IMR-90 (cell line): ENCODE measurements at regions not wholly inside any gene's neighbourhood (a gene's known extent, or its start where the extent isn't known, plus 50 kb on each side); places are given as distances from the start of the nearest gene placed in this dataset.

ENCODE experiments used
- ATAC-seq: fragments of 200-7000 bp; cut with Tn5 transposase; 2 replicates; pipeline ENCODE4 v1.9.1; 2020; ENCODE audit warnings: low read depth, mild to moderate bottlenecking, moderate library complexity
- BruUV-seq: library from RNA; stranded (reverse); fragments of 400-500 nt; replicated peaks from 2 replicates; lab custom pipeline; 2021; lab: Mats Ljungman, UMichigan
- CTCF ChIA-PET: fragments of 300-600 bp; formaldehyde crosslinking; extraction: SDS; loops from one replicate; lab custom pipeline; 2021; ENCODE audit warnings: antibody characterized with exemption; lab: Yijun Ruan, JAX
- POLR2A ChIA-PET: fragments of 300-600 bp; sonication (Branson Sonifier 250); formaldehyde crosslinking; loops from one replicate; lab custom pipeline; 2022; ENCODE audit warnings: antibody characterized with exemption; ENCODE audit not compliant: unreplicated experiment; lab: Charles Lee
- DNase-seq: peaks from one replicate; pipeline ENCODE4 v3.0.0; 2013
- H2AFZ ChIP-seq: replicated peaks from 2 replicates; pipeline ENCODE3; 2013; ENCODE audit warnings: low read length, mild to moderate bottlenecking; ENCODE audit not compliant: poor library complexity
- H2AK5ac ChIP-seq: 2 replicates; pipeline ENCODE4 v1.6.1; 2013; ENCODE audit warnings: low read depth, low read length, inconsistent platforms
- H2AK9ac ChIP-seq: replicated peaks from 2 replicates; pipeline ENCODE3; 2013; ENCODE audit warnings: mild to moderate bottlenecking, low read depth, low read length, moderate library complexity; ENCODE audit not compliant: poor library complexity
- H2BK120ac ChIP-seq: 2 replicates; pipeline ENCODE4 v1.6.1; 2013; ENCODE audit warnings: low read depth, low read length, inconsistent platforms
- H2BK15ac ChIP-seq: 3 replicates; pipeline ENCODE4 v1.6.1; 2013; ENCODE audit warnings: low read depth, low read length, inconsistent platforms
- H2BK20ac ChIP-seq: 2 replicates; pipeline ENCODE4 v1.6.1; 2013; ENCODE audit warnings: low read depth, mild to moderate bottlenecking, inconsistent platforms, low read length, moderate library complexity
- H2BK5ac ChIP-seq: 2 replicates; pipeline ENCODE4 v1.6.1; 2013; ENCODE audit warnings: mild to moderate bottlenecking, low read depth, low read length, inconsistent platforms; ENCODE audit not compliant: poor library complexity, severe bottlenecking
- H3K14ac ChIP-seq: replicated peaks from 2 replicates; pipeline ENCODE4 v1.6.1; 2013; ENCODE audit warnings: low read depth, low read length, inconsistent platforms
- H3K18ac ChIP-seq: 2 replicates; pipeline ENCODE4 v1.6.1; 2013; ENCODE audit warnings: low read depth, low read length, control low read depth
- H3K23ac ChIP-seq: 2 replicates; pipeline ENCODE4 v1.6.1; 2013; ENCODE audit warnings: low read depth, low read length, inconsistent platforms
- H3K27ac ChIP-seq: 2 replicates; pipeline ENCODE4 v1.5.1; 2013; ENCODE audit warnings: mild to moderate bottlenecking, control low read depth, low read length; ENCODE audit not compliant: insufficient read depth
- H3K27me3 ChIP-seq: 2 replicates; pipeline ENCODE4 v1.6.1; 2013; ENCODE audit warnings: low read length; ENCODE audit not compliant: control insufficient read depth, insufficient read depth
- H3K36me3 ChIP-seq: 2 replicates; pipeline ENCODE4 v1.6.1; 2013; ENCODE audit warnings: low read length, mixed read lengths; ENCODE audit not compliant: control insufficient read depth, insufficient read depth
- H3K4ac ChIP-seq: 2 replicates; pipeline ENCODE4 v1.6.1; 2013; ENCODE audit warnings: low read depth, low read length, inconsistent platforms
- H3K4me1 ChIP-seq: 2 replicates; pipeline ENCODE4 v1.6.1; 2013; ENCODE audit warnings: low read length, mixed read lengths; ENCODE audit not compliant: control insufficient read depth, insufficient read depth
- H3K4me2 ChIP-seq: 2 replicates; pipeline ENCODE4 v1.6.1; 2013; ENCODE audit warnings: low read depth, mild to moderate bottlenecking, control low read depth, low read length, moderate library complexity
- H3K4me3 ChIP-seq: 2 replicates; pipeline ENCODE4 v1.5.1; 2013; ENCODE audit warnings: low read depth, mild to moderate bottlenecking, control low read depth, low read length, moderate library complexity; ENCODE audit not compliant: insufficient read depth
- H3K56ac ChIP-seq: 2 replicates; pipeline ENCODE4 v1.6.1; 2013; ENCODE audit warnings: low read length, inconsistent platforms; ENCODE audit not compliant: insufficient read depth; ENCODE audit errors: extremely low read depth
- H3K79me1 ChIP-seq, 2 experiments: 2 replicates each; pipeline ENCODE4 v1.6.1; 2013; ENCODE audit warnings: low read length in 2 of 2, inconsistent platforms in 1 of 2, low read depth in 1 of 2
- H3K9ac ChIP-seq: 2 replicates; pipeline ENCODE4 v1.6.1; 2013; ENCODE audit warnings: low read depth, low read length, control low read depth
- H3K9me1 ChIP-seq: 2 replicates; pipeline ENCODE4 v1.6.1; 2013; ENCODE audit warnings: low read length, inconsistent platforms; ENCODE audit not compliant: insufficient read depth
- H3K9me3 ChIP-seq: 2 replicates; pipeline ENCODE4 v1.6.1; 2013; ENCODE audit warnings: low read length; ENCODE audit not compliant: control insufficient read depth, insufficient read depth
- H4K20me1 ChIP-seq: 2 replicates; pipeline ENCODE4 v1.6.1; 2013; ENCODE audit warnings: low read length, inconsistent platforms; ENCODE audit not compliant: insufficient read depth
- H4K5ac ChIP-seq: 2 replicates; pipeline ENCODE4 v1.6.1; 2013; ENCODE audit warnings: mild to moderate bottlenecking, low read depth, low read length, control low read depth
- H4K8ac ChIP-seq, 2 experiments: 2 replicates each; pipeline ENCODE4 v1.6.1; 2013; ENCODE audit warnings: low read depth in 2 of 2, low read length in 2 of 2, control low read depth in 1 of 2, inconsistent platforms in 1 of 2
- H4K91ac ChIP-seq: 2 replicates; pipeline ENCODE4 v1.6.1; 2013; ENCODE audit warnings: low read depth, low read length, inconsistent platforms; ENCODE audit not compliant: insufficient read depth
- BHLHE40 ChIP-seq: fragments of 150-350 bp; IDR thresholded peaks from 2 replicates; pipeline ENCODE4 v1.6.1; 2016; ENCODE audit warnings: mild to moderate bottlenecking, low read depth, low read length
- MAZ ChIP-seq: IDR thresholded peaks from 2 replicates; pipeline ENCODE4 v1.6.1; 2012; ENCODE audit warnings: low read depth, mild to moderate bottlenecking, low read length, improper control_type of control experiment, moderate library complexity, borderline replicate concordance
- NFE2L2 ChIP-seq: fragments of 150-350 bp; IDR thresholded peaks from 2 replicates; pipeline ENCODE4 v1.6.1; 2016; ENCODE audit warnings: low read depth, mild to moderate bottlenecking, low read length
- RAD21 ChIP-seq: IDR thresholded peaks from 2 replicates; pipeline ENCODE4 v1.6.1; 2012; ENCODE audit warnings: low read length, improper control_type of control experiment
- WGBS, 2 experiments: methylation state at CpG; one replicate each; pipeline versions ENCODE4 v1.1.5 to v1.1.7; 2013; ENCODE audit warnings: missing lambda C conversion rate in 2 of 2; ENCODE audit not compliant: insufficient read length in 1 of 2; ENCODE audit errors: extremely low coverage in 2 of 2; 5-methylcytosine and 5-hydroxymethylcytosine counted together
- dilution Hi-C: fragments of 300-500 bp; cut with HindIII; formaldehyde crosslinking; loops from one replicate; pipeline ENCODE4 v1.14.3; 2018; ENCODE audit warnings: low sequenced_read_pairs; ENCODE audit not compliant: unreplicated experiment
- in situ Hi-C: fragments of 300-500 bp; cut with MboI; formaldehyde crosslinking; loops from 3 replicates; pipeline ENCODE4 v1.14.3; 2019; ENCODE audit warnings: low sequenced_read_pairs, inconsistent platforms, mixed read lengths
- intact Hi-C: fragments of 100-400 bp; cut with micrococcal nuclease; formaldehyde crosslinking; loops from 2 replicates; pipeline ENCODE4 v1.10.0; 2022

DNA sequence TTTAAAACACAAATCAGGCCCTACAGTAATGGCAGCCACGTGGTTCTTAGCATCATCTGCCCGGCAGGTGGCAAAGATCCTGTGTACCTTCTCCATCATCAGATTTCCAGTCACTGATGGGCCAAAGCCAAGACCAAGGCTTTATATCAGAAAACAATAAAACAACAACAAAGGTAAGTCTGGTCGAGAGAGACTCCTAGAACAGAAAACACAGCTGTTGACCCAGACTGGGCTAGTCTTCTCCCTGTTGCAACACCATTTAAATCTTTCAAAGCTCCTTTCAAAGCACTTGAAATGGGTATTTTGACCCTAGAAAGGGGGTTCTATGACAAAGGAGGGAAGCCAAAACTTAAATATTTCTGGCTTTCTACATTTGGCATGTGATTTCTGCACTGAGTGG lies 285.6 kb downstream of the IPMK start:
- no TSS peak for BruUV-seq
- Histone ChIP-seq H2AFZ (no peak overlapping the region), H2AK9ac (no peak overlapping the region), H3K4me3 (no peak overlapping the region), H4K20me1 (no peaks in the 10 kb centered on the region), H3K4me2 (no peak overlapping the region), H3K4me1 (no peaks in the 10 kb centered on the region), H3K27ac (no peak overlapping the region), H3K27me3 (no peaks in the 10 kb centered on the region), H2BK5ac (no peak overlapping the region), H3K18ac (no peak overlapping the region), H3K9me1 (no peaks in the 10 kb centered on the region), H4K5ac (no peak overlapping the region), H3K9me3 (no peaks in the 10 kb centered on the region), H4K8ac (no peak overlapping the region), H4K91ac (no peak overlapping the region), H3K14ac (no peak overlapping the region), H3K56ac (no peak overlapping the region), H3K36me3 (no peaks in the 10 kb centered on the region), H3K23ac (no peak overlapping the region), H2BK20ac (no peak overlapping the region), H3K9ac (no peak overlapping the region), H2BK120ac (no peak overlapping the region), H3K4ac (no peak overlapping the region), H3K79me1 (no peaks in the 10 kb centered on the region), H2BK15ac (no peak overlapping the region), H2AK5ac (no peak overlapping the region)
- POLR2A ChIA-PET, result no interaction called here
- dilution Hi-C loops, result no loop called here
- 64% methylated on average over 2 of the region's 3 CpGs; no CpG with 5 or more reads in 1 of the 2 experiments for WGBS, 2 experiments
- TF ChIP-seq NFE2L2 (no peak), RAD21 (no peak), MAZ (no peak), BHLHE40 (no peak)
- intact Hi-C loops, result no loop called here
- ATAC-seq, result no peak
- in situ Hi-C loops, result no loop called here
- CTCF ChIA-PET, result no interaction called here
- no peak for DNase-seq
